Esophagus muscularis mucosa (tissue), 4 donors: ENCODE measurements at regions not wholly inside any gene's neighbourhood (a gene's known extent, or its start where the extent isn't known, plus 50 kb on each side); places are given as distances from the start of the nearest gene placed in this dataset.

ENCODE experiments used
- EP300 ChIP-seq: sonication (generic); formaldehyde crosslinking; IDR thresholded peaks from one replicate; pipeline ENCODE4 v1.6.1; 2017; ENCODE audit warnings: antibody characterized with exemption
- POLR2A ChIP-seq: fragments of 450-650 bp; IDR thresholded peaks from one replicate; pipeline ENCODE4 v1.6.1; 2017; ENCODE audit warnings: antibody characterized with exemption, moderate library complexity, mild to moderate bottlenecking, low read depth
- POLR2AphosphoS5 ChIP-seq, 2 donors: sonication (generic); formaldehyde crosslinking; IDR thresholded peaks; one replicate each; pipeline ENCODE4 v1.6.1; 2017; ENCODE audit warnings: antibody characterized with exemption in 2 of 2
- TF ChIP-seq, protein P1 (sequence below), 3 experiments: fragments of 200-600 bp in 2 of 3; fragments of 450-650 bp in 1 of 3; sonication (generic) in 2 of 3; IDR thresholded peaks; one replicate each; pipeline ENCODE4 v1.5.1; 2017 to 2019; ENCODE audit warnings: antibody characterized with exemption in 3 of 3, mild to moderate bottlenecking in 2 of 3, moderate library complexity in 1 of 3

DNA sequence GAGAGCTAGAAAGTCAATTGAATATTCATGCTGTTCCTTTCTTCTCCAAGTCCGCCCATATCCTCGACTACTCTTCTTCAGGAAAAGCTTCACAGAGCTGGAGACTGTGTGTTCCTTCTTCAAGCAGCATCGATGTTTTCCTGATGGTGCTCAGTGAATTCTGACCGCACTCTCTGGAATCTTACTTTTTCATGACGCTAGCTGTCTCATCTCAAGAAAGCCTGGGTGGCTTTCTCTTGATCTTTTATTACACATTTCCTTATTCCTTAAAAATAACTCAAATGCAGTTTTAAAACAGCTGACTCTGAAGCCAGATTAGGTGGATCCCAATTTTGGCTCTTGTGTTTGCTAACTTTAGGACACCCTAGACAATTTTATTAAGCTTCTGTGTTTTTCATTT lies 1245.1 kb upstream of the LRRTM1 start:
- TF ChIP-seq POLR2A (no peak), EP300 (no peak), POLR2AphosphoS5 (IDR thresholded peaks at IDR 0.05) (no peak)
- TF ChIP-seq, protein P1, sequence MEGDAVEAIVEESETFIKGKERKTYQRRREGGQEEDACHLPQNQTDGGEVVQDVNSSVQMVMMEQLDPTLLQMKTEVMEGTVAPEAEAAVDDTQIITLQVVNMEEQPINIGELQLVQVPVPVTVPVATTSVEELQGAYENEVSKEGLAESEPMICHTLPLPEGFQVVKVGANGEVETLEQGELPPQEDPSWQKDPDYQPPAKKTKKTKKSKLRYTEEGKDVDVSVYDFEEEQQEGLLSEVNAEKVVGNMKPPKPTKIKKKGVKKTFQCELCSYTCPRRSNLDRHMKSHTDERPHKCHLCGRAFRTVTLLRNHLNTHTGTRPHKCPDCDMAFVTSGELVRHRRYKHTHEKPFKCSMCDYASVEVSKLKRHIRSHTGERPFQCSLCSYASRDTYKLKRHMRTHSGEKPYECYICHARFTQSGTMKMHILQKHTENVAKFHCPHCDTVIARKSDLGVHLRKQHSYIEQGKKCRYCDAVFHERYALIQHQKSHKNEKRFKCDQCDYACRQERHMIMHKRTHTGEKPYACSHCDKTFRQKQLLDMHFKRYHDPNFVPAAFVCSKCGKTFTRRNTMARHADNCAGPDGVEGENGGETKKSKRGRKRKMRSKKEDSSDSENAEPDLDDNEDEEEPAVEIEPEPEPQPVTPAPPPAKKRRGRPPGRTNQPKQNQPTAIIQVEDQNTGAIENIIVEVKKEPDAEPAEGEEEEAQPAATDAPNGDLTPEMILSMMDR (IDR thresholded peaks at IDR 0.05), result no peak
